ACHN (cell line): ENCODE measurements at regions not wholly inside any gene's neighbourhood (a gene's known extent, or its start where the extent isn't known, plus 50 kb on each side); places are given as distances from the start of the nearest gene placed in this dataset.

Experiments
- DNase-seq: peaks from one replicate; pipeline ENCODE4 v3.0.0-alpha.2; 2015
- in situ Hi-C: cut with HindIII; loops from 2 replicates; pipeline ENCODE4 v1.10.0; 2017; ENCODE audit warnings: low sequenced_read_pairs, low pct_ligation_motif_present, low pct_unique_long_range_greater_than_20kb

GRCh38 chr2:173764094-173764493 is 201.1 kb downstream of the SP3 start:
- in situ Hi-C loops = no loop called here

GRCh38 chr2:173766537-173767289 is 198.5 kb downstream of the SP3 start:
- no peak for DNase-seq
- in situ Hi-C loops = no loop called here

More at GRCh38 chr2:173764094-173764493, 201.1 kb downstream of the SP3 start:
- DNase-seq = no peak

GRCh38 chr2:173770947-173771678 is 194.1 kb downstream of the SP3 start:
- in situ Hi-C loops = no loop called here
- DNase-seq = no peak

- in situ Hi-C loops = no loop called here
- DNase-seq = no peak
Observed at GRCh38 chr2:173772205-173772604, 193.0 kb downstream of the SP3 start.

GRCh38 chr2:173773076-173773475 is 192.1 kb downstream of the SP3 start:
- in situ Hi-C loops = no loop called here

GRCh38 chr2:173775440-173775839 is 189.7 kb downstream of the SP3 start:
- DNase-seq = no peak
- in situ Hi-C loops = no loop called here

More at GRCh38 chr2:173773076-173773475, 192.1 kb downstream of the SP3 start:
- no peak for DNase-seq

GRCh38 chr2:173782681-173783080 is 182.5 kb downstream of the SP3 start:
- in situ Hi-C loops = no loop called here

GRCh38 chr2:173783382-173783781 is 181.8 kb downstream of the SP3 start:
- in situ Hi-C loops = no loop called here
- DNase-seq = no peak

More at GRCh38 chr2:173782681-173783080, 182.5 kb downstream of the SP3 start:
- DNase-seq = no peak

GRCh38 chr2:173785813-173786212 is 179.4 kb downstream of the SP3 start:
- in situ Hi-C loops = no loop called here

GRCh38 chr2:173791502-173791901 is 173.7 kb downstream of the SP3 start:
- in situ Hi-C loops = no loop called here

More at GRCh38 chr2:173785813-173786212, 179.4 kb downstream of the SP3 start:
- no peak for DNase-seq

GRCh38 chr2:173792166-173792565 is 173.0 kb downstream of the SP3 start:
- in situ Hi-C loops = no loop called here
- DNase-seq = no peak

More at GRCh38 chr2:173791502-173791901, 173.7 kb downstream of the SP3 start:
- no peak for DNase-seq

- in situ Hi-C loops = no loop called here
- no peak for DNase-seq
Observed at GRCh38 chr2:173792741-173793140, 172.4 kb downstream of the SP3 start.

GRCh38 chr2:173793709-173794565 is 171.2 kb downstream of the SP3 start:
- no peak for DNase-seq
- in situ Hi-C loops = no loop called here

- in situ Hi-C loops = no loop called here
- no peak for DNase-seq
Observed at GRCh38 chr2:173797586-173798263, 167.4 kb downstream of the SP3 start.

GRCh38 chr2:173802518-173802917 is 162.7 kb downstream of the SP3 start:
- in situ Hi-C loops = no loop called here
- DNase-seq = no peak

- no peak for DNase-seq
- in situ Hi-C loops = no loop called here
Observed at GRCh38 chr2:173803449-173803848, 161.7 kb downstream of the SP3 start.

GRCh38 chr2:173806761-173807160 is 158.4 kb downstream of the SP3 start:
- DNase-seq = no peak
- in situ Hi-C loops = no loop called here

- in situ Hi-C loops = no loop called here
Observed at GRCh38 chr2:173808718-173809117, 156.5 kb downstream of the SP3 start.

More at GRCh38 chr2:173808718-173809117, 156.5 kb downstream of the SP3 start:
- DNase-seq = no peak
